ENCODE measurements at regions not wholly inside any gene's neighbourhood (a gene's known extent, or its start where the extent isn't known, plus 50 kb on each side); places are given as distances from the start of the nearest gene placed in this dataset.

- no peak for TF ChIP-seq CTCF (IDR thresholded peaks at IDR 0.05)
- no peak for TF ChIP-seq POLR2A (IDR thresholded peaks at IDR 0.05)
- intact Hi-C loops (cut with DNase I; ENCODE audit: low total_unique reads), result no loop called here
- WGBS, 2 donors, result 1% methylated on average over 34 of the region's 34 CpGs
- peak; percentile 87 to 96 for DNase-seq (ENCODE audit: low spot score in 2 of 2)
- H3K4me3 ChIP-seq (ENCODE audit: low read depth, poor library complexity, severe bottlenecking), result peak overlapping the region; percentile 15
Measured at GRCh38 chr6:26312501-26313397, 52.2 kb upstream of the BTN3A2 start.
